ENCODE measurements at regions not wholly inside any gene's neighbourhood (a gene's known extent, or its start where the extent isn't known, plus 50 kb on each side); places are given as distances from the start of the nearest gene placed in this dataset.

DNA sequence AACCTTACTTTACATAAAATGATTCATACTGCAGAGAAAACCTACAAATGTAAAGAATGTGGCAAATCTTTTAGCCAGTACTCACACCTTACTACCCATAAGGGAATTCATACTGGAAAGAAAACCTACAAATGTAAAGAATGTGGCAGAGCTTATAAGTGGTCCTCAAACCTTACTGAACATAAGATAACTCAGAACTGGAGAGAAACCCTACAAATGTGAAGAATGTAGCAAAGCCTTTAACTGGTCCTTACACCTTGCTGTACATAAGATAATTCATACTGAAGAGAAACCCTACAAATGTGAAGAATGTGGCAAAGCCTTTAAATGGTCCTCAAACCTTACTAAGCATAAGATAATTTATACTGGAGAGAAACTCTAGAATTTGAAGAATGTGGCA lies 90.1 kb downstream of the ZNF675 start:
- TF ChIP-seq, protein P1, sequence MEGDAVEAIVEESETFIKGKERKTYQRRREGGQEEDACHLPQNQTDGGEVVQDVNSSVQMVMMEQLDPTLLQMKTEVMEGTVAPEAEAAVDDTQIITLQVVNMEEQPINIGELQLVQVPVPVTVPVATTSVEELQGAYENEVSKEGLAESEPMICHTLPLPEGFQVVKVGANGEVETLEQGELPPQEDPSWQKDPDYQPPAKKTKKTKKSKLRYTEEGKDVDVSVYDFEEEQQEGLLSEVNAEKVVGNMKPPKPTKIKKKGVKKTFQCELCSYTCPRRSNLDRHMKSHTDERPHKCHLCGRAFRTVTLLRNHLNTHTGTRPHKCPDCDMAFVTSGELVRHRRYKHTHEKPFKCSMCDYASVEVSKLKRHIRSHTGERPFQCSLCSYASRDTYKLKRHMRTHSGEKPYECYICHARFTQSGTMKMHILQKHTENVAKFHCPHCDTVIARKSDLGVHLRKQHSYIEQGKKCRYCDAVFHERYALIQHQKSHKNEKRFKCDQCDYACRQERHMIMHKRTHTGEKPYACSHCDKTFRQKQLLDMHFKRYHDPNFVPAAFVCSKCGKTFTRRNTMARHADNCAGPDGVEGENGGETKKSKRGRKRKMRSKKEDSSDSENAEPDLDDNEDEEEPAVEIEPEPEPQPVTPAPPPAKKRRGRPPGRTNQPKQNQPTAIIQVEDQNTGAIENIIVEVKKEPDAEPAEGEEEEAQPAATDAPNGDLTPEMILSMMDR (IDR thresholded peaks at IDR 0.05; ENCODE audit: low read depth, low read length, missing input control) = no peak
- TF ChIP-seq FOXA2 (IDR thresholded peaks at IDR 0.05) (no peak), FOXA1 (IDR thresholded peaks at IDR 0.05) (no peak), JUND (IDR thresholded peaks at IDR 0.05) (no peak), HNF4G (IDR thresholded peaks at IDR 0.05) (no peak), SP1 (IDR thresholded peaks at IDR 0.05) (no peak), RAD21 (IDR thresholded peaks at IDR 0.05) (no peak), GABPA (IDR thresholded peaks at IDR 0.05 in 1 of 2, conservative IDR thresholded peaks at IDR 0.05 in 1 of 2) (no peak), YY1 (IDR thresholded peaks at IDR 0.05) (no peak), RXRA (IDR thresholded peaks at IDR 0.05) (no peak)
- TF ChIP-seq, protein P2, sequence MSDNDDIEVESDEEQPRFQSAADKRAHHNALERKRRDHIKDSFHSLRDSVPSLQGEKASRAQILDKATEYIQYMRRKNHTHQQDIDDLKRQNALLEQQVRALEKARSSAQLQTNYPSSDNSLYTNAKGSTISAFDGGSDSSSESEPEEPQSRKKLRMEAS (IDR thresholded peaks at IDR 0.05) = no peak
- TF ChIP-seq, protein P3, sequence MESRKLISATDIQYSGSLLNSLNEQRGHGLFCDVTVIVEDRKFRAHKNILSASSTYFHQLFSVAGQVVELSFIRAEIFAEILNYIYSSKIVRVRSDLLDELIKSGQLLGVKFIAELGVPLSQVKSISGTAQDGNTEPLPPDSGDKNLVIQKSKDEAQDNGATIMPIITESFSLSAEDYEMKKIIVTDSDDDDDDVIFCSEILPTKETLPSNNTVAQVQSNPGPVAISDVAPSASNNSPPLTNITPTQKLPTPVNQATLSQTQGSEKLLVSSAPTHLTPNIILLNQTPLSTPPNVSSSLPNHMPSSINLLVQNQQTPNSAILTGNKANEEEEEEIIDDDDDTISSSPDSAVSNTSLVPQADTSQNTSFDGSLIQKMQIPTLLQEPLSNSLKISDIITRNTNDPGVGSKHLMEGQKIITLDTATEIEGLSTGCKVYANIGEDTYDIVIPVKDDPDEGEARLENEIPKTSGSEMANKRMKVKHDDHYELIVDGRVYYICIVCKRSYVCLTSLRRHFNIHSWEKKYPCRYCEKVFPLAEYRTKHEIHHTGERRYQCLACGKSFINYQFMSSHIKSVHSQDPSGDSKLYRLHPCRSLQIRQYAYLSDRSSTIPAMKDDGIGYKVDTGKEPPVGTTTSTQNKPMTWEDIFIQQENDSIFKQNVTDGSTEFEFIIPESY (IDR thresholded peaks at IDR 0.05) = no peak
- TF ChIP-seq, protein P4, sequence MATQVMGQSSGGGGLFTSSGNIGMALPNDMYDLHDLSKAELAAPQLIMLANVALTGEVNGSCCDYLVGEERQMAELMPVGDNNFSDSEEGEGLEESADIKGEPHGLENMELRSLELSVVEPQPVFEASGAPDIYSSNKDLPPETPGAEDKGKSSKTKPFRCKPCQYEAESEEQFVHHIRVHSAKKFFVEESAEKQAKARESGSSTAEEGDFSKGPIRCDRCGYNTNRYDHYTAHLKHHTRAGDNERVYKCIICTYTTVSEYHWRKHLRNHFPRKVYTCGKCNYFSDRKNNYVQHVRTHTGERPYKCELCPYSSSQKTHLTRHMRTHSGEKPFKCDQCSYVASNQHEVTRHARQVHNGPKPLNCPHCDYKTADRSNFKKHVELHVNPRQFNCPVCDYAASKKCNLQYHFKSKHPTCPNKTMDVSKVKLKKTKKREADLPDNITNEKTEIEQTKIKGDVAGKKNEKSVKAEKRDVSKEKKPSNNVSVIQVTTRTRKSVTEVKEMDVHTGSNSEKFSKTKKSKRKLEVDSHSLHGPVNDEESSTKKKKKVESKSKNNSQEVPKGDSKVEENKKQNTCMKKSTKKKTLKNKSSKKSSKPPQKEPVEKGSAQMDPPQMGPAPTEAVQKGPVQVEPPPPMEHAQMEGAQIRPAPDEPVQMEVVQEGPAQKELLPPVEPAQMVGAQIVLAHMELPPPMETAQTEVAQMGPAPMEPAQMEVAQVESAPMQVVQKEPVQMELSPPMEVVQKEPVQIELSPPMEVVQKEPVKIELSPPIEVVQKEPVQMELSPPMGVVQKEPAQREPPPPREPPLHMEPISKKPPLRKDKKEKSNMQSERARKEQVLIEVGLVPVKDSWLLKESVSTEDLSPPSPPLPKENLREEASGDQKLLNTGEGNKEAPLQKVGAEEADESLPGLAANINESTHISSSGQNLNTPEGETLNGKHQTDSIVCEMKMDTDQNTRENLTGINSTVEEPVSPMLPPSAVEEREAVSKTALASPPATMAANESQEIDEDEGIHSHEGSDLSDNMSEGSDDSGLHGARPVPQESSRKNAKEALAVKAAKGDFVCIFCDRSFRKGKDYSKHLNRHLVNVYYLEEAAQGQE (IDR thresholded peaks at IDR 0.05) = no peak
- TF ChIP-seq, protein P5, sequence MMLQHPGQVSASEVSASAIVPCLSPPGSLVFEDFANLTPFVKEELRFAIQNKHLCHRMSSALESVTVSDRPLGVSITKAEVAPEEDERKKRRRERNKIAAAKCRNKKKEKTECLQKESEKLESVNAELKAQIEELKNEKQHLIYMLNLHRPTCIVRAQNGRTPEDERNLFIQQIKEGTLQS (IDR thresholded peaks at IDR 0.05) = no peak

Measured in liver (tissue), 3 donors.